GM12891 (cell line): ENCODE measurements at regions not wholly inside any gene's neighbourhood (a gene's known extent, or its start where the extent isn't known, plus 50 kb on each side); places are given as distances from the start of the nearest gene placed in this dataset.

Experiments
- POLR2A ChIP-seq: IDR thresholded peaks from 2 replicates; pipeline ENCODE4 v1.6.1; 2011; ENCODE audit warnings: low read depth, low read length, control low read depth
- TAF1 ChIP-seq: IDR thresholded peaks from 2 replicates; pipeline ENCODE4 v1.6.1; 2011; ENCODE audit warnings: low read depth, low read length, control low read depth

GRCh38 chr1:222880587-222880986 is 65.7 kb downstream of the DISP1 start:
- TF ChIP-seq POLR2A (no peak), TAF1 (no peak)
